Mesendoderm (in vitro differentiated cells): ENCODE measurements at regions not wholly inside any gene's neighbourhood (a gene's known extent, or its start where the extent isn't known, plus 50 kb on each side); places are given as distances from the start of the nearest gene placed in this dataset.

ENCODE experiments used
- DNase-seq: peaks from one replicate; pipeline ENCODE4 v3.0.0; 2013
- H2AK5ac ChIP-seq: 2 replicates; pipeline ENCODE4 v1.6.1; 2013; ENCODE audit warnings: low read length, inconsistent platforms
- H2BK120ac ChIP-seq: 2 replicates; pipeline ENCODE4 v1.6.1; 2013; ENCODE audit warnings: low read depth, mild to moderate bottlenecking, low read length, moderate library complexity, mixed read lengths
- H2BK15ac ChIP-seq: replicated peaks from 2 replicates; pipeline ENCODE4 v1.6.1; 2013; ENCODE audit warnings: low read depth, mild to moderate bottlenecking, moderate library complexity
- H2BK5ac ChIP-seq: 2 replicates; pipeline ENCODE4 v1.6.1; 2013; ENCODE audit warnings: low read length, inconsistent platforms
- H3K18ac ChIP-seq: 2 replicates; pipeline ENCODE4 v1.6.1; 2013; ENCODE audit warnings: mild to moderate bottlenecking, low read length, mixed read lengths
- H3K23ac ChIP-seq: one replicate; pipeline ENCODE4 v1.6.1; 2013; ENCODE audit warnings: low read length
- H3K27ac ChIP-seq: 2 replicates; pipeline ENCODE4 v1.5.1; 2013; ENCODE audit warnings: low read depth, mild to moderate bottlenecking, inconsistent platforms, low read length, moderate library complexity
- H3K27me3 ChIP-seq: 2 replicates; pipeline ENCODE4 v1.6.1; 2013; ENCODE audit warnings: low read length, control low read depth, mild to moderate bottlenecking, inconsistent platforms; ENCODE audit not compliant: insufficient read depth, poor library complexity
- H3K36me3 ChIP-seq: 2 replicates; pipeline ENCODE4 v1.6.1; 2013; ENCODE audit warnings: low read length, inconsistent platforms; ENCODE audit not compliant: control insufficient read depth, insufficient read depth
- H3K4ac ChIP-seq: one replicate; pipeline ENCODE4 v1.6.1; 2013; ENCODE audit warnings: low read depth, mild to moderate bottlenecking, low read length, moderate library complexity
- H3K4me1 ChIP-seq: 2 replicates; pipeline ENCODE4 v1.6.1; 2013; ENCODE audit warnings: low read depth, low read length, inconsistent platforms; ENCODE audit not compliant: control insufficient read depth
- H3K4me2 ChIP-seq: 2 replicates; pipeline ENCODE4 v1.6.1; 2013; ENCODE audit warnings: low read length
- H3K4me3 ChIP-seq: 2 replicates; pipeline ENCODE4 v1.5.1; 2013; ENCODE audit warnings: mild to moderate bottlenecking, low read length
- H3K56ac ChIP-seq: one replicate; pipeline ENCODE4 v1.6.1; 2013; ENCODE audit warnings: low read length
- H3K79me1 ChIP-seq: 2 replicates; pipeline ENCODE4 v1.6.1; 2013; ENCODE audit warnings: low read length, inconsistent platforms
- H3K79me2 ChIP-seq: 2 replicates; pipeline ENCODE4 v1.6.1; 2013; ENCODE audit warnings: mild to moderate bottlenecking, low read length; ENCODE audit not compliant: control insufficient read depth, insufficient read depth
- H3K9ac ChIP-seq: 2 replicates; pipeline ENCODE4 v1.6.1; 2013; ENCODE audit warnings: low read length, inconsistent platforms
- H4K5ac ChIP-seq: one replicate; pipeline ENCODE4 v1.6.1; 2013; ENCODE audit warnings: low read length
- H4K8ac ChIP-seq: one replicate; pipeline ENCODE4 v1.6.1; 2013; ENCODE audit warnings: low read depth, mild to moderate bottlenecking, control low read depth, low read length, moderate library complexity
- WGBS: extraction: QIAGEN DNeasy Blood & Tissue Kit; methylation state at CpG from one replicate; pipeline ENCODE4 v1.1.7; 2013; ENCODE audit warnings: low lambda C conversion rate, missing lambda C conversion rate; ENCODE audit not compliant: insufficient coverage; ENCODE audit errors: extremely low coverage; 5-methylcytosine and 5-hydroxymethylcytosine counted together

DNA sequence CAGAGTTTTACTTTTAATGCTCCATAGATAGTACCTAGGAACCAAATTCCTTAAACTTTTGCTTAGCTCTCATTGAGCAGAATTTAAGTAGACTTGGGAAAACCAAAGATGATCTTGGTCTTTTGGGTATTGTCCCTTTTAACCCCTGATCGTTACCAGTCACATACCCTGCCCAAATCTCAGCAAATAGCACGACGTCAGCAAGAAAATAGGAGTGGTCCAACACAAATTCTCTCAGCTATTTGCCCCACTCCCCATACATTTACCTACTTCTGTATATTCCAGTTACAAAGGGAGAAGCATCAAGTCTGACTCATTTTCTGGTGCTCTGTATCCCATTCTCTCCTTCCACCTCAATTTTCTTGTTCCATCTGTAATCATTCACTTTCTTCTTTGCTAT, 387.3 kb downstream of the CCDC85A start:
- no peak for DNase-seq

DNA sequence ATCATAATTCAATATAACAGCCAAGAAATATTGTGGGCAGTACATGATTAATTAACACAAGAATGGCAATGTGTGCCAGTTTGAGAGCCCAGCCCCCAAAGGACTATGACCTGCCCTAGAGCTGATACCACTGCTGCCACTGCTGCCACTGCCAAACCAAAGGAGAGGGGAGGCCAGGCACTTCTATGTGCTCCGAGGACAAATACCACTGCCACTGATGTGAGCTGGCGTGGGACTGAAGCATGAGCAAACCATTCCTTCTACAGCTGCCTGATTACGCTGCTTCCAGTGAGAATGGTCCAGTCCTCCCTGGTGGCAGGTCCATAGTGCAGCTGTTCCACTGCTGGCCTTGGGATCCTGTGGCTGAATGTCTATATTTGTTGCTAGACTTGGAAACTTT, 392.2 kb downstream of the CCDC85A start:
- H3K36me3 ChIP-seq: no peaks in the 10 kb centered on the region
- H3K79me1 ChIP-seq: no peaks in the 10 kb centered on the region
- no CpG with 5 or more reads among the region's 3 CpGs for WGBS
- no peak overlapping the region for H2BK5ac ChIP-seq
- no peaks in the 10 kb centered on the region for H3K79me2 ChIP-seq
- H3K9ac ChIP-seq: no peak overlapping the region
- H2BK15ac ChIP-seq: no peak overlapping the region
- no peak overlapping the region for H3K4ac ChIP-seq
- DNase-seq: no peak
- H3K56ac ChIP-seq: no peak overlapping the region
- no peaks in the 10 kb centered on the region for H3K4me1 ChIP-seq
- no peak overlapping the region for H3K18ac ChIP-seq
- no peak overlapping the region for H4K5ac ChIP-seq
- no peak overlapping the region for H4K8ac ChIP-seq
- no peaks in the 10 kb centered on the region for H3K27me3 ChIP-seq
- no peak overlapping the region for H2BK120ac ChIP-seq
- H3K4me2 ChIP-seq: no peak overlapping the region
- H2AK5ac ChIP-seq: no peak overlapping the region
- no peak overlapping the region for H3K23ac ChIP-seq
- no peak overlapping the region for H3K27ac ChIP-seq
- no peak overlapping the region for H3K4me3 ChIP-seq

More for the DNA sequence above, 387.3 kb downstream of the CCDC85A start:
- no peak overlapping the region for H2BK15ac ChIP-seq
- H2BK120ac ChIP-seq: no peak overlapping the region
- H3K79me2 ChIP-seq: no peaks in the 10 kb centered on the region
- no peak overlapping the region for H3K4ac ChIP-seq
- no peaks in the 10 kb centered on the region for H3K36me3 ChIP-seq
- H4K8ac ChIP-seq: no peak overlapping the region
- no peaks in the 10 kb centered on the region for H3K4me1 ChIP-seq
- no peak overlapping the region for H3K4me2 ChIP-seq
- no peak overlapping the region for H3K4me3 ChIP-seq
- no peak overlapping the region for H2AK5ac ChIP-seq
- WGBS: no CpG with 5 or more reads among the region's 3 CpGs
- no peak overlapping the region for H3K9ac ChIP-seq
- no peaks in the 10 kb centered on the region for H3K79me1 ChIP-seq
- H3K56ac ChIP-seq: no peak overlapping the region
- no peak overlapping the region for H3K27ac ChIP-seq
- H3K23ac ChIP-seq: no peak overlapping the region
- H3K18ac ChIP-seq: no peak overlapping the region
- no peak overlapping the region for H4K5ac ChIP-seq
- H3K27me3 ChIP-seq: no peaks in the 10 kb centered on the region
- H2BK5ac ChIP-seq: no peak overlapping the region

DNA sequence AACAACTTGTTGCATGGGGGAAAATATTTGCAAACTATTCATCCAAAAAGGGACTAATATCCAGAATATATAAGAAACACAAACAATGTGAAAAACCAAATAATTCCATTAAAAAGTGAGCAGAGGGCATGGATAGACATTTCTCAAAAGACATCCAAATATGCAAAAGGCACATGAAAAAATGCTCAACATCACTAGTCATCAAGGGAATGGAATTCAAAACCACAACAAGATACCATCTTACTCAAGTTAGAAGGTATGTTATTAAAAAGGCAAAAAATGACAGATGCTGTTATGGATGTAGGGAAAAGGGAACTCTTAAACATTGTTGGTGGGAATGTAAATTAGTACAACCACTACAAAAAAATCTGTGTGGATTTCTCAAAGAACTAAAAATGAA, 396.5 kb downstream of the CCDC85A start:
- Histone ChIP-seq H3K27me3 (no peaks in the 10 kb centered on the region), H3K27ac (no peak overlapping the region), H2BK5ac (no peak overlapping the region), H2BK15ac (no peak overlapping the region), H2BK120ac (no peak overlapping the region), H3K79me2 (no peaks in the 10 kb centered on the region), H4K8ac (no peak overlapping the region), H3K36me3 (no peaks in the 10 kb centered on the region), H3K4ac (no peak overlapping the region), H3K9ac (no peak overlapping the region), H3K79me1 (no peaks in the 10 kb centered on the region), H3K4me3 (no peak overlapping the region), H3K18ac (no peak overlapping the region), H3K23ac (no peak overlapping the region), H3K4me1 (no peaks in the 10 kb centered on the region), H2AK5ac (no peak overlapping the region), H3K56ac (no peak overlapping the region), H3K4me2 (no peak overlapping the region), H4K5ac (no peak overlapping the region)
- no peak for DNase-seq

DNA sequence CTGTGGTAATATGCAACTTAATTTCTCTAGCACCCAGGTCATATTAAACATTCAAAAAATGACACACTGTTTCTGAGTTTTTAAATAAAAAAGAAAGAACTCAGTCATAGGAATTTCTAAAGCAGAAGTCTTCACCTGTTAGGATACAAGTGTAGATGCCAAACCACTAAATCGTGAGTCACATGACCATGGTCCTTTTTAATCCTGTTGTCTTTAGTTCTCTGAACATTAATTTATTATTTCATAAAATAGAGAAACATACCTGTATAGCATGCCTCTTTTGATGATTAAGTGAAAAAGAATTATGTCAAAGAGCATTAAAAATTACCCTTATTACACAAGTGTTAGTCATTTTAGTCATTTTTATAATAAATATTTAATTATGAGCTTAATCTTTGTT, 398.8 kb downstream of the CCDC85A start:
- Histone ChIP-seq H2AK5ac (no peak overlapping the region), H3K23ac (no peak overlapping the region), H3K4me2 (no peak overlapping the region), H3K4me3 (no peak overlapping the region), H3K4ac (no peak overlapping the region), H3K4me1 (no peaks in the 10 kb centered on the region), H3K18ac (no peak overlapping the region), H3K9ac (no peak overlapping the region), H3K36me3 (no peaks in the 10 kb centered on the region), H4K8ac (no peak overlapping the region), H2BK5ac (no peak overlapping the region), H3K79me1 (no peaks in the 10 kb centered on the region), H3K27me3 (no peaks in the 10 kb centered on the region), H3K56ac (no peak overlapping the region), H2BK15ac (no peak overlapping the region), H2BK120ac (no peak overlapping the region), H4K5ac (no peak overlapping the region), H3K27ac (no peak overlapping the region), H3K79me2 (no peaks in the 10 kb centered on the region)
- DNase-seq: no peak
- WGBS: no CpG with 5 or more reads among the region's 1 CpG

DNA sequence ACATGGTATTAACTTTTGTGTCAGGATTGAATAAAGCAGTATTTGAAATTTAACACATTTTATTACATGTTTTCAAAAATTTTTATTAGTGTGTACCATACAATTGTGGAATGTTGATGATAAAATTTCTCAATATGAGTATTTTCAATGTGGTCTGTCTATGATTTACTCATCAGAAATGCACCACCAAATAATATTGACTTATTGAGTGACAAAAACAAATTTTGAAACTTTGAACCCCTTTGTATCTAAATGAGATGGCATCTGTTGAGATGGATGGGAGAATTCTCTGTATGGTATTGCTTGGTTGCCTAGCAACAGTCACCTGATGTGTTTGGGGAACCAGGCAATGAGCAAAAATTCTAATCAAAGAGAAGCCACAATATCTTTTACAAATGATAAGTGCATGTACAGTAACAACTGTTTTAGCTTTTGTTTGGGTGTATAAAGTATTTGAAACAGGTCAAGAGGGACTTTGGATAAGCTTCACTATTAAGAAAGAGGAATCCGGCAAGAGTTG, 400.1 kb downstream of the CCDC85A start:
- H3K79me1 ChIP-seq: no peaks in the 10 kb centered on the region
- no peak overlapping the region for H2BK5ac ChIP-seq
- no peak overlapping the region for H3K56ac ChIP-seq
- H4K8ac ChIP-seq: no peak overlapping the region
- H3K79me2 ChIP-seq: no peaks in the 10 kb centered on the region
- no peak overlapping the region for H3K9ac ChIP-seq
- H2BK15ac ChIP-seq: no peak overlapping the region
- H3K27me3 ChIP-seq: no peaks in the 10 kb centered on the region
- no CpG with 5 or more reads among the region's 1 CpG for WGBS
- H3K4me3 ChIP-seq: no peak overlapping the region
- H3K18ac ChIP-seq: no peak overlapping the region
- no peak overlapping the region for H2BK120ac ChIP-seq
- H3K27ac ChIP-seq: no peak overlapping the region
- H3K36me3 ChIP-seq: no peaks in the 10 kb centered on the region
- DNase-seq: peak; percentile 47
- H2AK5ac ChIP-seq: no peak overlapping the region
- no peak overlapping the region for H3K23ac ChIP-seq
- H3K4me1 ChIP-seq: no peaks in the 10 kb centered on the region
- H3K4me2 ChIP-seq: no peak overlapping the region
- H3K4ac ChIP-seq: no peak overlapping the region
- no peak overlapping the region for H4K5ac ChIP-seq

DNA sequence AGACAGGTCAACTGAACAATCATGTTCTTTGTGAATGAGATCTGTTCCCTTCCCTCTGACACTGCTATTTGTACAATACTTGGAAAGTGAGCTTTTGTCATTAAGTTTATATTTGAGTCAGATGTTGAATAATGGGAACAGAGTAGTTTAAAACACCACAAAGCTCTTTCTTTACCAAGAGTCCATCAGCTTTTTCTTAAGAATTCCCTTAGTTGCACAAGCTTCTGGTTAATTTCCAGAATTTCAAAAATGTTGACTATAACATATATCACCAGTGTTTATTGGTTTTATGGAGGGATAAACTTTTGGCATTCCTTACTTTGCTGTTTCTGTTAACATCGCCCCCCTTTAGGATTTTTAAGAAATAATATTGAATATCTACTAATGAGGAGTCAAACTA, 403.7 kb downstream of the CCDC85A start:
- H2AK5ac ChIP-seq: no peak overlapping the region
- H2BK15ac ChIP-seq: no peak overlapping the region
- H3K23ac ChIP-seq: no peak overlapping the region
- H4K8ac ChIP-seq: no peak overlapping the region
- no peak overlapping the region for H2BK5ac ChIP-seq
- H3K36me3 ChIP-seq: no peaks in the 10 kb centered on the region
- H3K4ac ChIP-seq: no peak overlapping the region
- no peak overlapping the region for H3K56ac ChIP-seq
- no peak overlapping the region for H2BK120ac ChIP-seq
- no CpG with 5 or more reads among the region's 1 CpG for WGBS
- no peaks in the 10 kb centered on the region for H3K79me1 ChIP-seq
- H3K9ac ChIP-seq: no peak overlapping the region
- H3K4me3 ChIP-seq: no peak overlapping the region
- no peaks in the 10 kb centered on the region for H3K4me1 ChIP-seq
- H3K27me3 ChIP-seq: no peaks in the 10 kb centered on the region
- no peaks in the 10 kb centered on the region for H3K79me2 ChIP-seq
- H3K4me2 ChIP-seq: no peak overlapping the region
- no peak overlapping the region for H3K18ac ChIP-seq
- no peak overlapping the region for H4K5ac ChIP-seq
- no peak for DNase-seq
- H3K27ac ChIP-seq: no peak overlapping the region
